Hepatic stellate cell (primary cell): ENCODE measurements at regions not wholly inside any gene's neighbourhood (a gene's known extent, or its start where the extent isn't known, plus 50 kb on each side); places are given as distances from the start of the nearest gene placed in this dataset.
"Not testable (repeated sequence)": the region's sequence is repeated elsewhere in the genome, so short reads cannot be mapped to it uniquely, and the experiment has no call there.

Experiments used
- DNase-seq: peaks from one replicate; pipeline ENCODE4 v3.0.0; 2011; ENCODE audit warnings: low spot score

GRCh38 chr13:65808061-65808460, 1422.1 kb downstream of the PCDH9 start:
- DNase-seq = no peak

DNA sequence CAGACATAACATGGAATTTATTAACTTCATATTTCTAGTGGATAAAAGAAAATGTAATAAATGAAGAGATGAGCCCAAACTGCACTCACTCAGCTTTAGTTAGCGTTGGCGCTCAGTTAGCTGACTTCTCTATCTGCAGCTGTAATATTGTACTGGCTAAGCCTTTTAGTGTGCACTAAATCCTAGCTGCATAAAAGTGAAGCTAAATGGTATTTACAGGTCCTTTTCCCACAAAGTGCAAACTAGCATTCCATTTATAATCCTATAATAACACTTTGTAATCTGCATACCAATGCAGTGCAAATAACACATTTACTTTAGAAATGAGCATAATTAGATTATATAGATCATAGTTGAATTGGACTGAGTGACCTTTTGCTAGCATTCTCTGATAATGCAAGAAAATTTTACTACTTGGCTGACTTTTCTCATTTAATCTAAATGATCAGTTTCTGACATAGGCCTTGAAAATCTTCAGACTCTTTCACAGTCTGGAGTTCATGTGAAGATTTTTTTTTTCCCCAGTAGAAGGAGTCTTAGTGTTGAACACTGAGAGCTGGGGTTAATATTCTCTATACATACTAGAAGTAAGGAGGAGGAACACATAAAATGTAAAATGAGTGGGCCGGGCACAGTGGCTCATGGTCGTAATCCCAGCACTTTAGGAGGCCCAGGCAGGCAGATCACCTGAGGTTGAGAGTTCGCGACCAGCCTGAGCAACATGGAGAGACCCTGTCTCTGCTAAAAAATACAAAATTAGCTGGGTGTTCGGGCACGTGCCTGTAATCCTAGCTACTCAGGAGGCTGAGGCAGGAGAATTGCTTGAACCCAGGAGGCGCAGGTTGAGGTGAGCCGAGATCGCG, 1426.4 kb downstream of the PCDH9 start:
- DNase-seq = no peak

- peak; percentile 19 for DNase-seq
These were observed 1440.3 kb downstream of the PCDH9 start for GRCh38 chr13:65789815-65790214.

- DNase-seq = no peak
These were observed 1443.1 kb downstream of the PCDH9 start for GRCh38 chr13:65787082-65787481.

DNA sequence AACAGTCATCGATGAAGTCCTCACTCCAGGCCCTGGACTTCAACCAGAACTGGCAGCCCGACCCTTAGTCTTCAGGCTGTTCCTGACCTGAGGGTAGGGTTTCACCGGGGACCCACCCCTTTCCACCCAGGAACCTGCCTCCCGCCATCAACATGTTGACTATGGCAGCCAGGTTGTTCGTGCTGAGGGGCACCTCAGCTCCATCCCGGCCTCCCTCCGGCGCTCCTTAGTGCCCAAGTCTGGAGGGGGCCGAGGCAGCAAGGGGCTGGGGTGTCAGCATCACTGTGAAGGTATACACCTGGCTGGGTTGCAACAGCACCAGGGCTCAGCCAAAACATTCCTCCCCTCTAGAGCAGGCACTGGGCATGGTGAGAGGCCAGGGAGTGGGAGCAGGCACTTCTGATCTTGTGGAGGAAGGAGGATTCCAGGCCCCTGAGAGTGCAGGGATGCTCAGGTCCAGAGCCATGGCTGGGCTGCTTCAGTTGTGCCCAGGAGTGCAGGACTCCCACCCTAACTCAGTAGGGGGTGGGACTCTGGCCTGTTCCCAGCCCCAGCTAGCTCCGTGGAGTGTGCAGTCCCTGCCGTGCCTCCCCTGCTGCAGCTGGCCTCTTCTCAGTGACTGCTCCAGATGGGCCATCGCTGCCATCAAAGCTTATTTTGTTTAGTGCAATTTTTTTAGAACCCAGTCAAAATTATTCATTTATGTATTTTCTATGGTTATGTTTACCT, 1445.9 kb downstream of the PCDH9 start:
- DNase-seq = peak; percentile 0

GRCh38 chr13:65783383-65783782, 1446.8 kb downstream of the PCDH9 start:
- no peak for DNase-seq

DNA sequence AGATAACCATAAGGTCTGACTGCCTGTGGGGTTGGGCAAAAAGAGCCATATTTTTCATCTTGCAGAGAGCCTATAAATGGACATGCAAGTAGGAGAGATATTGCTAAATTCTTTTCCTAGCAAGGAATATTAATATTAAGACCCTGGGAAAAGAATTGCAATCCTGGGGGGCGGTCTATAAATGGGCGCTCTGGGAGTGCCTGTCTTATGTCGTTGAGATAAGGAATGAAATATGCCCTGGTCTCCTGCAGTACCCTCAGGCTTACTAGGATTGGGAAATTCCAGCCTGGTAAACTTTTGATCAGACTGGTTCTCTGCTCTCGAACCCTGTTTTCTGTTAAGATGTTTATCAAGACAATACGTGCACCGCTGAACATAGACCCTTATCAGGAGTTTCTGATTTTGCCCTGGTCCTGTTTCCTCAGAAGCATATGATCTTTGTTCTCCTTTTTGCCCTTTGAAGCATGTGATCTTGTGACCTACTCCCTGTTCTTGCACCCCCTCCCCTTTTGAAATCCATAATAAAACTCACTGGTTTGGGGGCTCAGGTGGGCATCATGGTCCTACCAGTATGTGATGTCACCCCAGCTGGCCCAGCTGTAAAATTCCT, 1458.3 kb downstream of the PCDH9 start:
- DNase-seq = not testable (repeated sequence)

GRCh38 chr13:65768545-65768944, 1461.6 kb downstream of the PCDH9 start:
- DNase-seq = no peak

DNA sequence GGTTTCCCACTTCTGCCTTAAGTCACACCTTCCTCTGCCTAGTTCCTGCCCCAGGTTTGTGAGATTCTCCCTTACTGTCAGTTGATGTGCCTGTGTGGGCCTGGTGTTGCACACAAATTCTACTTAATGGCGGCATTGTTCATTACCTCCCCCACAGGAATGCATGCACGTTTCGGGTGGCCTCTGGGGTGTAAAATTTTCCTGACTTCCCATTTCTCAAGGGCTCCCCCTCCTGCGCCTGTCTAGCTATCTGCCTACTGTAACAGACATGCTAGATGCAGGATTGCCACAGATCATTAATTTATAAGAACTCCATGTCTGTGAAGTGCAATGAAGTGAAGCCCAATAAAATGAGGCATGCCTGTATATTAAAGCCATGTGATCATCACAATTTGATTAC, 1466.3 kb downstream of the PCDH9 start:
- no peak for DNase-seq

- DNase-seq = no peak
These were observed 1468.1 kb downstream of the PCDH9 start for GRCh38 chr13:65762012-65762411.

DNA sequence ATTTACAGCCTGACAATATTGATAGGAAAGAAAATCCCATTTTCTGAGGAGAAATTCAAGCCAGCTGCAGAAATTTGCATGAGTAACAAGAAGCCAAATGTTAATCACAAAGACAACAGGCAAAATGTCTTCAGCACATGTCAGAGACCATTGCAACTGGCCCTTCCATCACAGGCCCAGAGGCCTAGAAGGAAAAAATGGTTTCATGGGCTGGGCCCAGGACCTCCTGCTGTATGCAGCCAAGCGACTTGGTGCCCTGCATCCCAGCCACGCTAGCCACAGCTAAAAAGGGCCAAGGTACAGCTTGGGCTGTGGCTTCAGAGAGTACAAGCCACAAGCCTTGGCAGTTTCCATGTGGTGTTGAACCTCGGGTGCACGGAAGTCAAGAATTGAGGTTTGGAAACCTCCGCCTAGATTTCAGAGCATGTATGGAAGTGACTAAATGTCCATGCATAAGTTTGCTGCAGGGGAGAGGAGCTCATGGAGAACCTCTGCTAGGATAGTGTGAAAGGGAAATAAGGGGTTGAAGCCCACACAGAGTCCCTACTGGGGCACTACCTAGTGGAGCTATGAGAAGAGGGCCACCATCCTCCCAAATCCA, 1474.0 kb downstream of the PCDH9 start:
- no peak for DNase-seq

DNA sequence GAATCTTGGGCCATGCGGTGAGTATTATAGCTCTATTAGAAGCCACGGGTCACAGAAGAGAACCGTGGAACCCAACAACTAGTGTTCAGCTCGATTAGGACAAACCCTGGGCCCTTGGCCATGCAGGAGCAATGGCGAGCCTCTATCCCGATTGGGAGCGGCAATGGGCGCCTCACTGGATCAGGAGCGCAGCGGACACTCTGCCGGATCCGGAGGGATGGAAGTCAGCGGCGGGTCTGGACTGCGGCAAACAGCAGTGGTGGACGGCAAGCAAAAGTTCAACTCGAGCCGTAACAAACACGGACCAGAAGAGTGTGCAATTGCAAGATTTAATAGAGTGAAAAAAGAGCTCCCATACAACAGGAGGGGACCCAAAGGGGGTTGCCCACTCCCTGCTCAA, 1481.9 kb downstream of the PCDH9 start:
- no peak for DNase-seq

- DNase-seq = no peak
These were observed 1483.7 kb downstream of the PCDH9 start for GRCh38 chr13:65746406-65746921.

- DNase-seq = no peak
These were observed 1485.3 kb downstream of the PCDH9 start for GRCh38 chr13:65744836-65745235.

- no peak for DNase-seq
These were observed 1497.0 kb downstream of the PCDH9 start for GRCh38 chr13:65733110-65733509.

DNA sequence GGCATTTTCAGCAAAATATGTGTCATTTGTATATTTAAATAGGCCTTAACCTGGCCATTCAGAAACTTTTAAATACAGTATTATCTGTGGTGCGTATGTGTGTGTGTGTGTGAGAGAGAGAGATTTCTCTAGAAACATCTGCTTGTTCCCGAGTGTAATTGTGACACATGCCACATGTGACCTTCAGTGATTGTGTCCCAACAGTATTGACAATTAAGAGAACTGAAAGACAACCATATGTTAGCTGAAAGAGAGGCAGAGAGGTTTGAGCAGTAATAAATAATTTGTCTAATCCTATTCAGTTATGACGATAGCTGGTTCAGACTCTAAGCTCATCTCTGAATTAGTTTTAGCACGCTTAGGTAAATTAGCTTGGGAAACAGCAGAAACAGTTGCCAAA, 1503.1 kb downstream of the PCDH9 start:
- DNase-seq = no peak

GRCh38 chr13:65725006-65725405, 1505.1 kb downstream of the PCDH9 start:
- no peak for DNase-seq

GRCh38 chr13:65724226-65724625, 1505.9 kb downstream of the PCDH9 start:
- DNase-seq = no peak

GRCh38 chr13:65722506-65722905, 1507.6 kb downstream of the PCDH9 start:
- DNase-seq = no peak

DNA sequence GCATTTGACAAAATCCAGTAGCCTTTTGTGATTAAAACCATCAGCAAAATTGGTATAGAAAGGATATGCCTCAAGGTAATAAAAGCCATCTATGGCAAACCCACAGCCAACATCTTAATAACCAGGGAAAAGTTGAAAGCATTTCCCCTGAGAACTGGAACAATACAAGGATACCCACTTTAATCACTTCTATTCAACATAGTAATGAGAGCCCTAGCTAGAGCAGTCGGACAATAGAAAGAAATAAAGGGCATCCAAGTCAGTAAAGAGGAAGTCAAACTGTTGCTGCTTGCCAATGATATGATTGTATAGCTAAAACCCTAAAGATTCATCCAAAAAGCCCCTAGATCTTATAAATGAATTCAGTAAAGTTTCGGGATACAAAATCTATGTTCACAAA, 1510.3 kb downstream of the PCDH9 start:
- no peak for DNase-seq

GRCh38 chr13:65710514-65710913, 1519.6 kb downstream of the PCDH9 start:
- DNase-seq = no peak

DNA sequence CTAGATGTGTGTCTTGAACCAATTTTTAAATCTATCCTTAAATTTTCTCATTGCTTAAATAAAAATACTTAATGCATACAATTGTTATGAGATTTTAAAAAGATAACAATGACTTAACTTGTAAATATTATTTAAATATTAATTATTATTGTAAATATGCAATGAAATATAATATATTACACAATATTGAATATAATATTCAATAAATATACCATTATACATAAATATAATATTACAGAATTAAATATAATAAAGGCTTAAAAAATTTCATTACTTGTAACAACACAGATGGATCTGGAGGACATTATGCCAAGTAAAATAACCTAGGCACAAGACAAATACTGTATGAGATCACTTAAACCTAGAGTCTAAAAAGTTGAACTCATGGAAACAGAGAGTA, 1532.3 kb downstream of the PCDH9 start:
- no peak for DNase-seq
